NB4 (cell line): ENCODE measurements at regions not wholly inside any gene's neighbourhood (a gene's known extent, or its start where the extent isn't known, plus 50 kb on each side); places are given as distances from the start of the nearest gene placed in this dataset.
"Not testable (repeated sequence)": the region's sequence is repeated elsewhere in the genome, so short reads cannot be mapped to it uniquely, and the experiment has no call there.

Experiments used
- DNase-seq: peaks from one replicate; pipeline ENCODE4 v3.0.0; 2010; ENCODE audit warnings: low read depth
- H3K4me3 ChIP-seq: one replicate; pipeline ENCODE4 v1.5.1; 2011; ENCODE audit warnings: mild to moderate bottlenecking, low read depth, low read length, moderate library complexity
- MYC ChIP-seq: IDR thresholded peaks from 2 replicates; pipeline ENCODE4 v1.6.1; 2011; ENCODE audit warnings: low read depth, low read length
- POLR2A ChIP-seq: IDR thresholded peaks from 2 replicates; pipeline ENCODE4 v1.6.1; 2011; ENCODE audit warnings: mild to moderate bottlenecking; ENCODE audit not compliant: insufficient read length; ENCODE audit errors: extremely low read depth
- TF ChIP-seq, protein P1 (sequence below): IDR thresholded peaks from one replicate; pipeline ENCODE4 v1.5.1; 2012; ENCODE audit warnings: low read depth, low read length
- TF ChIP-seq, protein P2 (sequence below): IDR thresholded peaks from 2 replicates; pipeline ENCODE4 v1.6.1; 2011; ENCODE audit warnings: low read depth, low read length

DNA sequence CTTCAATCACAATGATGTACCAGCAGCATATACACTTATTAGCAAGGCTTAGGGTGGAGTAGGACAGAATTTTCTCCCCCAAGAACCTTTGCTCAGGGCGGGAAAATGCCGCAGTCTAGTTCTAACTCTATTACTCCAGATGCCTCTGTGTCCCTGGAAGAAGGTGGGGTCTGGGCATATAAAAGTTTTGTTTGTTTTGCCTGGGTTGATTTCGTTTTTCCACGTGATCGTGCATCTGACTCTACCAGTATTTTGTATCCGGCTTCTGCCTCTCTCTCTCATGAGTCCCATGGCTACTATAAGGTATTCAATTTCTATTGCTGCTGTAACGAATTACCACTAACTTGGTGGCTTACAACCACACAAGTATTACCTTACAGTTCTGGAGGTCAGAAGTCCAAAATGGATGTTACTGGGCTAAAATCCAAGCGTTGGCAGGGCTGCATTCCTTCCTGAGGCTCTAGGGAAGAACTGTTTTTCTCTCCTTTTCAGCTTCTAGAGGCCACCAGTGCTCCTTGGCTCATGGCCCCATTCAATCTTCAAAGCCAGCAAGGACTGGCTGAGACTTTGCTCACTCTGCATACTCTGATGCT lies 181.2 kb upstream of the PRSS58 start:
- no peak for DNase-seq
- TF ChIP-seq, protein P1, sequence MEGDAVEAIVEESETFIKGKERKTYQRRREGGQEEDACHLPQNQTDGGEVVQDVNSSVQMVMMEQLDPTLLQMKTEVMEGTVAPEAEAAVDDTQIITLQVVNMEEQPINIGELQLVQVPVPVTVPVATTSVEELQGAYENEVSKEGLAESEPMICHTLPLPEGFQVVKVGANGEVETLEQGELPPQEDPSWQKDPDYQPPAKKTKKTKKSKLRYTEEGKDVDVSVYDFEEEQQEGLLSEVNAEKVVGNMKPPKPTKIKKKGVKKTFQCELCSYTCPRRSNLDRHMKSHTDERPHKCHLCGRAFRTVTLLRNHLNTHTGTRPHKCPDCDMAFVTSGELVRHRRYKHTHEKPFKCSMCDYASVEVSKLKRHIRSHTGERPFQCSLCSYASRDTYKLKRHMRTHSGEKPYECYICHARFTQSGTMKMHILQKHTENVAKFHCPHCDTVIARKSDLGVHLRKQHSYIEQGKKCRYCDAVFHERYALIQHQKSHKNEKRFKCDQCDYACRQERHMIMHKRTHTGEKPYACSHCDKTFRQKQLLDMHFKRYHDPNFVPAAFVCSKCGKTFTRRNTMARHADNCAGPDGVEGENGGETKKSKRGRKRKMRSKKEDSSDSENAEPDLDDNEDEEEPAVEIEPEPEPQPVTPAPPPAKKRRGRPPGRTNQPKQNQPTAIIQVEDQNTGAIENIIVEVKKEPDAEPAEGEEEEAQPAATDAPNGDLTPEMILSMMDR = no peak
- TF ChIP-seq, protein P2, sequence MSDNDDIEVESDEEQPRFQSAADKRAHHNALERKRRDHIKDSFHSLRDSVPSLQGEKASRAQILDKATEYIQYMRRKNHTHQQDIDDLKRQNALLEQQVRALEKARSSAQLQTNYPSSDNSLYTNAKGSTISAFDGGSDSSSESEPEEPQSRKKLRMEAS = no peak
- no peak for TF ChIP-seq POLR2A
- no peak for TF ChIP-seq MYC
- H3K4me3 ChIP-seq = no peak overlapping the region

DNA sequence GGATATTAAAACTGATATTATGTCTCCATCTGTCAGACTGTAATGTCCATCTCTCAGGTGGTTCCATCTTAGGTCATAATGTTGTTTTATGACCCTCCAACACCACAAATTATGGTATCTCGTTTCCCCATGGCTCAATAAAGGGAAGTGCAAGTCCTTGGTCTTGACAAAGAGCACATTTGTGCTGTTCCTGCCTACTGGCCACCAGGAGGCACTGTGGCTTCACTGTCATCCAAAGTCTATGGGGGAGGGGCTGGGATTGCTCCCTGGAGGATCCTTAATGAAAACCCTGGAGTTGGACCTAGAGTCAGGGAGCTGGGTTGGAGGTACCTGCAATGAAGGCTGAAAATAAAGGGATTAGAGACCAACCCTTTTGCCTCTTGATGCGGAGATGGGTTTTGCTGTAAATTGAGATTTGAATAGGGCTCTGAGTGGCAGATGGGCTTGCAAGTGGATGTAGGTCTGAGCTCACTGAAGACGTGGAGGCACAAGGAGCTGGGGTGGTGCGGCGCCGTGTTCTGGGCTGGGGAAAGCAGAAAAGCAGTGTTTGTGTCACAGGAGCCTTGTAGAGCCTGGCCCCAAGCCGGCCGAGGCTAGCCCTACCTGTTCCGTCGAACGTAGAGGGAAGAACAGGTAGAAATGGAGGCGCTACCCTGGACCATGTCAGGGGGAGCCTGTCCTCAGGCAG lies 180.5 kb upstream of the PRSS58 start:
- H3K4me3 ChIP-seq = no peak overlapping the region
- peak; percentile 82 for DNase-seq
- TF ChIP-seq MYC (no peak), POLR2A (no peak)
- TF ChIP-seq, protein P1 = peak; percentile 96
- TF ChIP-seq, protein P2 = peak; percentile 63

DNA sequence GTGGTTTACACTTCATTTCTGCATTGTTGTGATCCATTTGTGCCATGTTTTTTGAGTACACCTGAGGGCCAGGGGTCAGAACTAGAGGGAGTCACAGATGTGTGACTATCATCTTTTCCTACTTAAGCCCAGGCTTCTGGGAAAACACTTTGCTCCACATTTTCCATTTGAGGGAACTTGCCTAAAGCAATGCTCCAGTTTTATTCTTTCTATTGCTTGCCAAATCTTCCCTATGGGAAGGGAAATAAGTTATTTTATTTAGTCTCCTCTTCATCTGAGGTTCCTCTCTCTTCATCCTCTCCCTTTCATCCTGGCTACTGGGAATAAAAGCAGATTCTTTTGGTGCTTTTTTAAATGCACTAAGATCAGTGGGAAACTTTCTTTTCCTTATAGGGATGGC lies 179.9 kb upstream of the PRSS58 start:
- TF ChIP-seq, protein P2 = no peak
- TF ChIP-seq MYC (no peak), POLR2A (no peak)
- TF ChIP-seq, protein P1 = no peak
- no peak for DNase-seq
- H3K4me3 ChIP-seq = no peak overlapping the region

DNA sequence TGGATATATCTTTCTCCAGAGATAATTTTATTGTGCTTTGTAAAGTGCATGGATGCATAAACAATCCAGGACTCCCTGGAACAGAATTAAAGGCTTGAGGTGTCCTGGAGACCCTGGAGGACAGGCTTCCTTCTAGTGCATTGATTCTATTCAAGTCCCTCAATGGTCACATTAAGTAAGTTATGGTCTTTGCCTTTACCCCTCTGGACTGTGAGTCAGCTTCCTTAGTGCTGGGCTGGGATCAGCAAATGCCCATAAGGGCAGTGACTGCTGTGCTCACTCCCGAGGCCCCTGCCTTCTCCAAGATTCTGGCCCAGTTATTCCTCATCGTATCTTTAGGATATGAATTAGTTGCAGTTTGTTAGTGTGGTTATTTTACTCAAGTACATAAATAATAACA lies 178.7 kb upstream of the PRSS58 start:
- TF ChIP-seq POLR2A = no peak
- TF ChIP-seq, protein P2 = no peak
- TF ChIP-seq, protein P1 = no peak
- TF ChIP-seq MYC = no peak
- H3K4me3 ChIP-seq = no peak overlapping the region
- no peak for DNase-seq

DNA sequence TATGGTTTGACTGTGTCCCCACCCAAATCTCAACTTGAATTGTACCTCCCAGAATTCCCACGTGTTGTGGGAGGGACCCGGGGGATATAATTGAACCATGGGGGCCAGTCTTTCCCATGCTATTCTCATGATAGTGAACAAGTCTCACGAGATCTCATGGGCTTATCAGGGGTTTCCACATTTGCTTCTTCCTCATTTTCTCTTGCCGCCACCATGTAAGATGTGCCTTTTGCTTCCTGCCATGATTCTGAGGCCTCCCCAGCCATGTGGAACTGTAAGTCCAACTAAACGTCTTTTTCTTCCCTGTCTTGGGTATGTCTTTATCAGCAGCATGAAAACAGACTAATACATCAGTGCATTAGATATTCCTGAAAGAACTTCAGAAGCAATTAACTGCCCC lies 177.7 kb upstream of the PRSS58 start:
- not testable (repeated sequence) for H3K4me3 ChIP-seq
- peak; percentile 22 for DNase-seq

DNA sequence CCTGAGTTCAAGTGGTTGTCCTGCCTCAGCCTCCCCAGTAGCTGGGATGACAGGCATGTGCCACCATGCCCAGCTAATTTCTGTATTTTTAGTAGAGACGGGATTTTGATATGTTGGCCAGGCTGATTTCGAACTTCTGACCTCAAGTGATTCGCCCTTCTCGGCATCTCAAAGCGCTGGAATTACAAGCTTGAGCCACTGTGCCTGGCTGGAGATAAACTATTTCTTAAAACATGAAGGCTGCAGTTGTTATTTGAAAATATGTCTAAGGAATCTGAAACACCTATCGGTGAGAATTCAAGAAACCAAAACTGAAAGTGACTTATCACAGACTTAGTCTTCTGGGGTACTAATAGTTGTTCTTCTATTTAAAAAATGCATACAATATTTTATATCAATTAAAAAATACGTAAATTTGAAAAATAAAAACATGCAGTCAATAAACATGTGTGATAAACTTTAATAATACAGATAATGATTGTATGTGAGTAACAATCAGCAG lies 176.9 kb upstream of the PRSS58 start:
- no peak overlapping the region for H3K4me3 ChIP-seq
- no peak for DNase-seq
- TF ChIP-seq MYC = no peak
- no peak for TF ChIP-seq POLR2A
- TF ChIP-seq, protein P2 = no peak
- TF ChIP-seq, protein P1 = no peak

DNA sequence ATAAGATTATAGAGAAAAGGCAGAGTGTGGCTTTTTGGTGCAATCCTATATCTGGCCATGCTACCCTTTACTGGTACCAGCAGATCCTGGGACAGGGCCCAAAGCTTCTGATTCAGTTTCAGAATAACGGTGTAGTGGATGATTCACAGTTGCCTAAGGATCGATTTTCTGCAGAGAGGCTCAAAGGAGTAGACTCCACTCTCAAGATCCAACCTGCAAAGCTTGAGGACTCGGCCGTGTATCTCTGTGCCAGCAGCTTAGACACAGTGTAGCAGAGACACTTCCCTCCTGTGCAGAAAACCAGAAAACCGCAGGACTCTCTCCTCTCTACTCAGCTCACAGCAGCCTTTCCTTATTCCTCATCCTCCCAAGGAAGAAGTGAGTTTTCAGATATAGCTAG lies 176.3 kb upstream of the PRSS58 start:
- not testable (repeated sequence) for H3K4me3 ChIP-seq

More for the DNA sequence above, 176.3 kb upstream of the PRSS58 start:
- peak; percentile 33 for DNase-seq
